K562 (cell line): ENCODE measurements at regions not wholly inside any gene's neighbourhood (a gene's known extent, or its start where the extent isn't known, plus 50 kb on each side); places are given as distances from the start of the nearest gene placed in this dataset.

ENCODE experiments used
- ATAC-seq: fragments of 200-7000 bp; cut with Tn5 transposase; 3 replicates; pipeline ENCODE4 v1.9.1; 2020; ENCODE audit warnings: moderate library complexity
- BruUV-seq: library from RNA; stranded (reverse); fragments of 400-500 nt; replicated peaks from 2 replicates; lab custom pipeline; 2021; lab: Mats Ljungman, UMichigan
- CTCF ChIA-PET: fragments of 300-600 bp; formaldehyde crosslinking; extraction: SDS; loops from one replicate; lab custom pipeline; 2021; ENCODE audit warnings: low intra/inter-chr PET ratio; lab: Yijun Ruan, JAX
- POLR2A ChIA-PET: fragments of 300-600, 350-650 bp; sonication (Branson Sonifier 250); formaldehyde crosslinking; extraction: SDS; loops from one replicate; lab custom pipeline; 2021; ENCODE audit warnings: antibody characterized with exemption, inconsistent platforms; lab: Yijun Ruan, JAX
- DNase-seq, 4 experiments: peaks; one replicate each; pipeline versions ENCODE4 v3.0.0 to v3.0.0-alpha.2; 2011 to 2018; ENCODE audit warnings: low spot score in 3 of 4, mixed read lengths in 3 of 4; ENCODE audit errors: extremely low read depth in 1 of 4
- FAIRE-seq: peaks from 2 replicates; lab custom pipeline; 2011; peaks lifted over from hg19 to GRCh38; lab: Jason Lieb, UNC
- H2AFZ ChIP-seq: 2 replicates; pipeline ENCODE4 v1.6.0; 2011; ENCODE audit warnings: low read depth, low read length, control low read depth, inconsistent platforms
- H3K27ac ChIP-seq: fragments of 200-600 bp; 3 replicates; pipeline ENCODE4 v1.8.0; 2011; ENCODE audit warnings: low read depth, mild to moderate bottlenecking, control low read depth, inconsistent platforms, low read length, moderate library complexity, mixed read lengths; ENCODE audit errors: extremely low read depth
- H3K27me3 ChIP-seq, 2 experiments: fragments of 300-600 bp in 1 of 2; 2 replicates in 1 of 2; 3 replicates in 1 of 2; pipeline versions ENCODE4 v1.6.0 to v1.8.0; 2011; ENCODE audit warnings: inconsistent platforms in 2 of 2, low read length in 2 of 2, mild to moderate bottlenecking in 1 of 2, mixed read lengths in 1 of 2, moderate library complexity in 1 of 2; ENCODE audit not compliant: control insufficient read depth in 2 of 2, insufficient read depth in 2 of 2
- H3K36me3 ChIP-seq: fragments of 300-600 bp; 3 replicates; pipeline ENCODE4 v1.8.0; 2011; ENCODE audit warnings: mild to moderate bottlenecking, low read length, inconsistent platforms; ENCODE audit not compliant: control insufficient read depth, insufficient read depth
- H3K4me1 ChIP-seq, 2 experiments: fragments of 200-600 bp in 1 of 2; replicated peaks in 1 of 2; 2 replicates in 1 of 2; 3 replicates in 1 of 2; pipeline versions ENCODE4 v1.5.1 to v1.8.0; 2011; ENCODE audit warnings: inconsistent platforms in 2 of 2, low read length in 2 of 2, mild to moderate bottlenecking in 1 of 2, mixed read lengths in 1 of 2, moderate library complexity in 1 of 2; ENCODE audit not compliant: control insufficient read depth in 2 of 2, insufficient read depth in 2 of 2
- H3K4me2 ChIP-seq: 2 replicates; pipeline ENCODE4 v1.6.1; 2011; ENCODE audit warnings: low read length, control low read depth, inconsistent platforms, mixed read lengths; ENCODE audit not compliant: insufficient read depth
- H3K4me3 ChIP-seq: fragments of 200-600 bp; sonication (generic), shearing (Covaris generic); 2 replicates; pipeline ENCODE4 v1.5.1; 2016; ENCODE audit warnings: control low read depth, inconsistent platforms
- H3K79me2 ChIP-seq: fragments of 200-600 bp; 3 replicates; pipeline ENCODE4 v1.8.0; 2011; ENCODE audit warnings: low read length, inconsistent platforms; ENCODE audit not compliant: control insufficient read depth, insufficient read depth
- H3K9ac ChIP-seq, 2 experiments: 2 replicates each; pipeline versions ENCODE4 v1.6.0 to v1.6.1; 2011; ENCODE audit warnings: low read depth in 2 of 2, low read length in 2 of 2, control low read depth in 1 of 2, inconsistent platforms in 1 of 2, mild to moderate bottlenecking in 1 of 2, mixed read lengths in 1 of 2; ENCODE audit not compliant: insufficient read depth in 1 of 2
- H3K9me1 ChIP-seq: one replicate; pipeline ENCODE4 v1.6.0; 2011; ENCODE audit warnings: inconsistent platforms, mild to moderate bottlenecking, low read length, moderate library complexity; ENCODE audit not compliant: control insufficient read depth, insufficient read depth
- H3K9me3 ChIP-seq: replicated peaks from 2 replicates; pipeline ENCODE4 v1.5.1; 2011; ENCODE audit warnings: low read depth, low read length, inconsistent platforms; ENCODE audit not compliant: control insufficient read depth, insufficient read depth
- H4K20me1 ChIP-seq: replicated peaks from 2 replicates; pipeline ENCODE4 v1.6.1; 2011; ENCODE audit warnings: low read length, inconsistent platforms, mixed read lengths; ENCODE audit not compliant: control insufficient read depth, insufficient read depth
- CHD1 ChIP-seq: fragments of 200-600 bp; sonication (generic); IDR thresholded peaks from one replicate; pipeline ENCODE4 v1.6.1; 2012; ENCODE audit warnings: mild to moderate bottlenecking, moderate library complexity, low read length, inconsistent platforms
- GABPB2 ChIP-seq: fragments of 250-450 bp; sonication (Bioruptor Pico); conservative IDR thresholded peaks from 2 replicates; pipeline ENCODE4 v1.5.1; 2021; ENCODE audit warnings: mild to moderate bottlenecking
- ILK ChIP-seq: fragments of 450-650 bp; IDR thresholded peaks from 2 replicates; pipeline ENCODE4 v1.6.1; 2016; ENCODE audit warnings: missing genetic modification characterization, low read depth, mild to moderate bottlenecking, missing compliant biosample characterization, moderate library complexity, borderline replicate concordance
- MAZ ChIP-seq, 2 experiments: fragments of 450-650 bp in 1 of 2; sonication (generic) in 1 of 2; formaldehyde crosslinking; IDR thresholded peaks in 1 of 2; conservative IDR thresholded peaks in 1 of 2; 2 replicates each; pipeline versions ENCODE4 v1.4.0 to v1.5.0; 2020; ENCODE audit warnings: mild to moderate bottlenecking in 1 of 2, missing genetic modification reagents in 1 of 2
- NKRF ChIP-seq: fragments of 450-650 bp; IDR thresholded peaks from 2 replicates; pipeline ENCODE4 v1.6.1; 2016; ENCODE audit warnings: borderline replicate concordance
- PHF21A ChIP-seq: fragments of 450-650 bp; IDR thresholded peaks from 2 replicates; pipeline ENCODE4 v1.6.1; 2017; ENCODE audit warnings: low read depth, borderline replicate concordance
- SMAD2 ChIP-seq: fragments of 150-350 bp; IDR thresholded peaks from 2 replicates; pipeline ENCODE4 v1.6.1; 2014; ENCODE audit warnings: low read depth, mild to moderate bottlenecking, low read length
- SMARCA4 ChIP-seq: fragments of 450-650 bp; IDR thresholded peaks from 2 replicates; pipeline ENCODE4 v1.6.1; 2016
- SRF ChIP-seq, 2 experiments: fragments of 250-450, 450-650 bp in 1 of 2; sonication (Bioruptor Pico) in 1 of 2; sonication (generic) in 1 of 2; formaldehyde crosslinking; IDR thresholded peaks; 2 replicates each; pipeline versions ENCODE4 v1.5.0 to v1.5.1; 2020 to 2022; ENCODE audit warnings: mild to moderate bottlenecking in 1 of 2, missing genetic modification reagents in 1 of 2
- TCF7L2 ChIP-seq: fragments of 150-350 bp; IDR thresholded peaks from 2 replicates; pipeline ENCODE4 v1.6.1; 2016; ENCODE audit warnings: low read depth, mild to moderate bottlenecking, low read length, moderate library complexity
- TFAP4 ChIP-seq: sonication (generic); formaldehyde crosslinking; IDR thresholded peaks from 2 replicates; pipeline ENCODE4 v1.8.0; 2022; ENCODE audit warnings: missing genetic modification reagents, mild to moderate bottlenecking, moderate library complexity, borderline replicate concordance
- TRIM24 ChIP-seq, 2 experiments: fragments of 450-650 bp; IDR thresholded peaks; 2 replicates each; pipeline ENCODE4 v1.6.1; 2016
- TSC22D4 ChIP-seq: fragments of 450-650 bp; IDR thresholded peaks from 2 replicates; pipeline ENCODE4 v1.6.1; 2016; ENCODE audit warnings: missing genetic modification characterization, missing biosample characterization, control low read depth
- ZBTB2 ChIP-seq: fragments of 450-650 bp; IDR thresholded peaks from 2 replicates; pipeline ENCODE4 v1.6.1; 2016; ENCODE audit warnings: antibody characterized with exemption
- ZFP36 ChIP-seq: fragments of 150-350 bp; IDR thresholded peaks from 2 replicates; pipeline ENCODE4 v1.6.1; 2018; ENCODE audit warnings: low read length, low read depth; ENCODE audit not compliant: partially characterized antibody
- ZNF232 ChIP-seq: sonication (generic); formaldehyde crosslinking; IDR thresholded peaks from 2 replicates; pipeline ENCODE4 v1.8.0; 2022; ENCODE audit warnings: mild to moderate bottlenecking, missing genetic modification reagents
- ZNF780A ChIP-seq: fragments of 250-450 bp; sonication (Bioruptor Pico); IDR thresholded peaks from 2 replicates; pipeline ENCODE4 v1.5.0; 2021; ENCODE audit warnings: mild to moderate bottlenecking
- WGBS: fragments of 100-300 bp; shearing (Covaris generic); methylation state at CpG from one replicate; pipeline ENCODE4 v1.1.6; 2016; ENCODE audit warnings: low coverage, mixed read lengths; ENCODE audit not compliant: insufficient coverage; ENCODE audit errors: missing lambda C conversion rate; 5-methylcytosine and 5-hydroxymethylcytosine counted together
- in situ Hi-C: fragments of 300-500 bp; cut with MboI; formaldehyde crosslinking; loops from 4 replicates; pipeline ENCODE4 v1.15.0; 2018; ENCODE audit warnings: inconsistent platforms, mixed read lengths
- intact Hi-C: fragments of 100-400 bp; cut with micrococcal nuclease; formaldehyde crosslinking; loops from 2 replicates; pipeline ENCODE4 v1.14.2; 2022

- Histone ChIP-seq H3K4me3 (no peak overlapping the region), H3K9me1 (no peaks in the 10 kb centered on the region), H3K9ac (no peak overlapping the region), H2AFZ (no peak overlapping the region), H3K27me3 (no peaks in the 10 kb centered on the region), H3K4me1 (no peaks in the 10 kb centered on the region), H3K4me2 (no peak overlapping the region), H3K79me2 (no peaks in the 10 kb centered on the region), H4K20me1 (no peaks in the 10 kb centered on the region), H3K36me3 (no peaks in the 10 kb centered on the region), H3K9me3 (no peaks in the 10 kb centered on the region), H3K27ac (no peak overlapping the region)
- DNase-seq (no peak), ATAC-seq (no peak), FAIRE-seq (no peak)
- ChIA-PET CTCF (no interaction called here), POLR2A (no interaction called here)
- intact Hi-C loops (no loop called here), in situ Hi-C loops (no loop called here)
- BruUV-seq, result no TSS peak
- WGBS, result 4% methylated on average over 2 of the region's 2 CpGs
- no peak for TF ChIP-seq ZNF780A (CRISPR knock-in tag)
- no peak for TF ChIP-seq TSC22D4 (tag)
- no peak for TF ChIP-seq ZNF232 (CRISPR knock-in tag)
- no peak for TF ChIP-seq SMAD2
- no peak for TF ChIP-seq NKRF
- TF ChIP-seq SRF (CRISPR knock-in tag; IDR thresholded peaks at IDR 0.05), result no peak
- TF ChIP-seq PHF21A, result no peak
- TF ChIP-seq SMARCA4, result no peak
- no peak for TF ChIP-seq TCF7L2
- TF ChIP-seq ZFP36, result no peak
- TF ChIP-seq ZBTB2, result no peak
- no peak for TF ChIP-seq TRIM24 (IDR thresholded peaks at IDR 0.05)
- no peak for TF ChIP-seq MAZ (CRISPR knock-in tag; conservative IDR thresholded peaks at IDR 0.05 in 1 of 2, IDR thresholded peaks at IDR 0.05 in 1 of 2)
- TF ChIP-seq CHD1, result no peak
- TF ChIP-seq ILK (tag), result no peak
- no peak for TF ChIP-seq GABPB2 (CRISPR knock-in tag)
- TF ChIP-seq TFAP4 (CRISPR knock-in tag), result no peak
Measured at GRCh38 chr1:87717157-87717670, 388.5 kb downstream of the LMO4 start.
